HG02623 (cell line): ENCODE measurements at regions not wholly inside any gene's neighbourhood (a gene's known extent, or its start where the extent isn't known, plus 50 kb on each side); places are given as distances from the start of the nearest gene placed in this dataset.

Source experiments
- ATAC-seq: cut with Tn5 transposase; IDR thresholded peaks from one replicate; pipeline ENCODE4 v1.9.1; 2021; ENCODE audit warnings: moderate library complexity; ENCODE audit not compliant: unreplicated experiment

DNA sequence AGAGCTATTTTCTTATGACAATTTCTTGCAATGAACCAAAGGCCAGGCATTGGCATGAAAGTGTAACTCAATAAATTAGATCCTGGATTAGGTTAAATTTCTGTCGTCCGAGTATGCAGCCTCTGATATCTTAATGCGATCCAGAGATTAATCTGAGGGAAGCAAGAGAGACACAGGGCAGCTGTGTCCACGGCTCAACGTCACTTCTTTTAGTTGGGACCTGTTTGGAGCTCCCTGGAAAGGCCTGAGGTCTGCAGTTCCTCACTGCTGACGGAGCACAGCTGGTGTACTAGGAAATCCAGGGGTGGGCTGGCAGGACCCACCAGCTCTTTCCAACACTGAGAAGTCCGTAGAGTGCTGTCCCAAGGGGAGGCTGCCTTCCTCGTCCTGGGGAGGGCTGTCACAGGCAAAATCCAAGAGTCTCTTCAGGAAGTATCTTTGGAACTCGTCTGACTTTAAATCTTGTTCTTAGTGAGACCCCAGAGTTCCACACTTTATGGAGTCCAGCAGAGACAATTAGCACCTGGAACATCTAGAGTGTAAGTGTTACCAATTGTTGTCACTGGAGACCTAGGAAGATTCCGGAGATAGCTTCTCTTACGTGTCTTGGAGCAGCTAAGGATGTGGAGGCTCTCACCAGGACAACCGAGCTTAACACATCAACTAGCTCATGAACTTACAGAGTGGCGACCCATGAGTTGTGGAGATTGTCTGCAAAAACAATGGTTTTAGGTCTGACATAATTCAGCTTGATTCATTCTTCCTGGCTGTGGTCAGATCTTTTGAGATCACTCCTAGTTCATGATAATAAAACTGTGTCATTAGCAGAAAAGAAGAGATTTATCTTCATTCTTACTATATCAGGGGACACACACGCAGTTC lies 173.7 kb downstream of the ACKR3 start:
- ATAC-seq: no peak

GRCh38 chr2:236743921-236744280 lies 174.3 kb downstream of the ACKR3 start:
- ATAC-seq: no peak

GRCh38 chr2:236744281-236744705 lies 174.7 kb downstream of the ACKR3 start:
- ATAC-seq: no peak

DNA sequence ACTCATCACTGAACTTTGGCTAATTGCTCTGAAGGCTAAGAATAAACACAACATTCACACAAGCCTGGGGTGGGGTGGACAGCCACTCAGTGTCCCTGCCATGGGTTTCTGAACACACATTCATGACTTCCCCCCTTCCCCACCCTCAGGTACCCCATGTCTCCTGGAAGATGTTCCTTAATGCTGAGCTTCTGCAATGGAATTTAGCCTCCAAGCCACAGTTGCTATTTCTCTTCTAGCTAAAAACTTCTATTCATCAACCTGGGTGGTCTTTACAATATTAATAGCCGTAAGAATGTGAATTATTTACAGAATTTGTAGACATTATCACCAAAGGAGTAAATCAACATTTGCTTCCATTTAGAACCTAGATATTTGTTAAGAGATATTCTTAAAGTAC lies 175.1 kb downstream of the ACKR3 start:
- ATAC-seq: no peak

DNA sequence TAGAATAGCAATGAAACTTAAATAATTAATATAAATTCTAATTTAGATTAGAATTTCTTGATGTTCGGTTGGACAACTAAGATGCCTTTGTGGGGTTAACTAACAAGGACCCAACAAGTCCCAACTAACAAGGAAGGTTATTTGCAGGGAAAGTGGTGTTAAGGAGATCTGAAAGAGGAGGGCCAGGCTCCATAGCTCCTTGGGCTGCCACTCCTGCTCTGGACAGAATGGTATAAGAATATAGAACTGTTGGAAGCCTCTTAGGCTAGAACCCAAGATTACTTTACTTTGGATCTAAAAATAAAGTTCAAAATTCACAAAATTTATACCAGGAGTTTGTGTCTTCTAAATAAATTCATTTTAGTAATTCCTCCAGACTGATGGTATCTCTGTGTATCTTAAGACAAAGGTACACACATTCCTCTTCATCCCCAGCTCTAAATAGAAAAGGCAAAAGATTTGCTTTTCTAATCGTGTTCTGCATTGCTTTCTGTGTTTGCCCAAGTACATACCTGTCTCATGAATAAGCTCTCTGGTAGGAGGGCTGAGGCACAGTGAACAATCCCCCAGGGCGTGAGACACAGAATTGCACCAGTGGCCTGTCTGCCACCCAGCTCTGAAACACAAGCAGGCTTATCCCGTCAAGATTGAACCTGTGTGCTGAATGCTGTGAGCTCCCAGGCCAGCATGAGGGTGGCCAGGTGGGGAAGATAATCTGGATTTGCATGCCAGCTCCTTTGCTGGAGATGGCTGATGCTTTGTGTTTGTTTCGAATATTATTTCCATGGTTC lies 176.0 kb downstream of the ACKR3 start:
- ATAC-seq: no peak

- no peak for ATAC-seq
Observed at GRCh38 chr2:236746833-236747232, 177.2 kb downstream of the ACKR3 start.

DNA sequence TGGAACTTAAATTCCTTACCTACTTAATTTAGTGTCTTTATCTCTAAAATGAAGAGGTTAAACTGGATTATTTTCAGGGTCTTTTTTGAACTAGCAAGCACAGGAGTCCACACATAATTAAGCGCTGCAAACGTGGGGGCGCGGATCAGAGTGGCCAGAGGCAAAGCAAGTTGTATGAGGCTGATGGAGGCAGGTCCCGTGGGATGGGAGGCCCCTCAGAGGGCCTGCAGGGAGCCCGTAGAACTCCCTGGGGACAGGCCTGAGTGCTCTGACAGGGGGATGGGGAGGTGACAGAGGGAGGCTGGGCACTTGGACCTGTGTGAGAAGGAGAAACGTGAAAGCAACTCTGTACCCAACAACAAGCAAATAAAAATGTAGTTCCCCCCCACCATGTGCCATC lies 177.8 kb downstream of the ACKR3 start:
- no peak for ATAC-seq

GRCh38 chr2:236747925-236748324 lies 178.3 kb downstream of the ACKR3 start:
- no peak for ATAC-seq

GRCh38 chr2:236748385-236748784 lies 178.8 kb downstream of the ACKR3 start:
- no peak for ATAC-seq

DNA sequence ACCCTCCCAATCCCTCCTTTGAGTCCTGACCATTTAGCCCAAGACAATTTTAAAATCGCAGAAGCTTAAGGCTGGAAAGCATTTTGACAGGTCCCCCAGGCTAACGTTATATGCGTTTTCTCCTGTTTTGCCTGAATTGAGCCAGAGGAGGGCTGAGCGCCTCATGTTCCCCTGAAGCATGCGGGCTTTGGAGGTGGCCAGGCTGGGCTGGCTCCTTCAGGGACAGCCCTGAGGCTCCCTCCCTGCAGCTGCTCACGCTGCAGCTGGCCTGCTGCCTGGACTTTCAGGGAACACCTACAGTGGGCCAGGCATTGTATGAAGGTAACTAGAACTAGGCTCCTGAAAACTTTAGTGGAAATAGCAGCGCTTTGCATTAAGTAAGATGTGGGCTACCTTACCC lies 179.2 kb downstream of the ACKR3 start:
- no peak for ATAC-seq

- no peak for ATAC-seq
Observed at GRCh38 chr2:236749346-236749745, 179.7 kb downstream of the ACKR3 start.

- ATAC-seq: no peak
Observed at GRCh38 chr2:236752096-236752495, 182.5 kb downstream of the ACKR3 start.

- ATAC-seq: no peak
Observed at GRCh38 chr2:236753606-236754270, 184.1 kb downstream of the ACKR3 start.

DNA sequence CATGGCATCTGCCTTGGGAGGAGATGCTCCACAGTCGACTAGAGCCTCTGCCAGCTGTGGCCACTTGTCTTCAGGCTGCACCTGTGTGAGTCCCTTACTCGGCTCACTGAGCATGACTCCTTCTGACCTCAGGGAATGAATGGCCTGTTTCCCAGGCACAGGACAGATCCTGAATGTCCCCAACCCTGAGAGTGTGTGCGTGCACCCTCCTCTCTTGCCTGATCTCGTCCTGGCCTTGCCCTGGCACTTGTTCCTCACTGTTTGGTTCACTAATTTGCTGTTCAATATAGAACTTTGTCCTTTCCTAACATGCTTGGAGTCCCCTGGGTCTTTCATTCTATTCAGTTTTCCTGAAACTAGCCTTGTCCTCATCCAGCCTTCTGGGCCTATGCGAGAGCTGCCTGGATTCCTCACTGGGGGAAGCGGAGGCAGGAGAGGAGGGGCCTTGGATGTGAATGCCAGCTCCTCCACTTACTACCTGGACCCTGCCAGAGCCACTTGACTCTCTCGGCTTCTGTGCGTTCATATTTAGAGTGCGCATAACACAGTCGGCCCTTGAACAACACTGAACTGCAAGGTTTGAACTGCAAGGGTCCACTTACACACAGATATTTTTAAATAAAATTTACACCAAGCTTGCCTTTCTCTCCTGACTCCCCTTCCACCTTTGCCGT lies 184.8 kb downstream of the ACKR3 start:
- ATAC-seq: no peak

DNA sequence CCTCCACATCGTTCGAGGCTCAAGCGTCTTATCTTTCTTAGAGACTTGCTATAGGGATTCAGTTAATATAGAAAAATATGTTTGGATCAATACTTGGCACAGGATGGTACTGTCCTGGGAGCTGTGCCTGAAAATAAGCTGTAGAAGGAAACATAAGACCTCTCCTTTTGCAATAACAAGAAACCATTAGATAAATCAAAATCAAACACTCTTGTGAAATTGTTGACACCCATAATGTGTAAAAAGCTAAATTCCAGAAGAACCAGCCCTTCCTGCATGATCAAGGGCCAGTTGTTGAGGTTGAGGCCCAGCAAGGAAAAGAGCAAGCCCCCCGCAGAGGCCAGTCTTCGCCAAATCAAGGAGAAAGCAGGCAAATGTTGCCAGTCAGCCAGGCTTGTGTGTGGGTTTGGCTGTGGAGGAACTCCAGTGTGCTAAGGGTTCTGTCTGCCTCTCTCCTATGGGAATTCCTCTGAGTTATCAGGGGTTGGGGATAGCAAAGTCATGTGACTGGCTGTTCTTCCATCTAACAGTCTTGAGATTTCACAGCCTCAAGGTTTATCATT lies 185.7 kb downstream of the ACKR3 start:
- no peak for ATAC-seq

GRCh38 chr2:236758406-236758805 lies 188.8 kb downstream of the ACKR3 start:
- ATAC-seq: no peak

GRCh38 chr2:236760246-236760645 lies 190.6 kb downstream of the ACKR3 start:
- no peak for ATAC-seq

DNA sequence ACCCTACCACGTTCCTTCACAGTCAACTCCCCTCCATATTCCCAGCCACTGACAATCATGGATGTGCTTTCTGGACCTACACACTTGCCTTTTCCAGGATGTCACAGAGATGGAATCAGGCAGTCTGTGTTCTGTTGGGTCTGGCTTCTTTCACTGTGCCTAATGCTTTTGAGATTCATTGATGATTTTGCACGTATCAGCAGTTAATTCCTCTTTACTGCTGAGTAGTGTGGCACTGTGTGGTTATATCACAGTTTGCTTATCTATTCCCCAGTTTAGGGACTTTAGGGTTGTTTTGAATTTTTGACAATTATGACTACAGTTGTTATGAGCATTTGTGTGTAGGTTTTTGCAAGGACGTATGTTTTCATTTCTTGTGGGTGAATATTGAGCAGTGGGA lies 191.7 kb downstream of the ACKR3 start:
- no peak for ATAC-seq

DNA sequence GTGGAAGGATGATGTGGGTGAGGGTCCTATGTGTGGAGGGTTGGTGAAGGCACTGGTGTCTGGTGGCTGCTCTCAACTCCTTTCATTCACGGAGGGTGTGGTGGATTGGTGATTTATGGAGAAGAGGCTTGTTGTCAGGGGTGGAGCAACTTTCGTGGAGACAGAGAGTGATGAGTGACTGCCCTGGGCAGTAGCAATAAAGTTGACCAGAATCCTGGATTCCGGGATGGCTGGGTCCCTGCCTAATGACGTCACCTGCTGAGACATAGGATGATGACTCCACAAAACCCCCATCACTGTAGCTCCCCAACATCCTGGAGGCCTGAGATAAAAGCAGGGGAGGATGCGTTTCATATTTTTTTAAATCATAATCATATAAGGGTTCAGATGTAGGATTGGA lies 193.0 kb downstream of the ACKR3 start:
- ATAC-seq: no peak

DNA sequence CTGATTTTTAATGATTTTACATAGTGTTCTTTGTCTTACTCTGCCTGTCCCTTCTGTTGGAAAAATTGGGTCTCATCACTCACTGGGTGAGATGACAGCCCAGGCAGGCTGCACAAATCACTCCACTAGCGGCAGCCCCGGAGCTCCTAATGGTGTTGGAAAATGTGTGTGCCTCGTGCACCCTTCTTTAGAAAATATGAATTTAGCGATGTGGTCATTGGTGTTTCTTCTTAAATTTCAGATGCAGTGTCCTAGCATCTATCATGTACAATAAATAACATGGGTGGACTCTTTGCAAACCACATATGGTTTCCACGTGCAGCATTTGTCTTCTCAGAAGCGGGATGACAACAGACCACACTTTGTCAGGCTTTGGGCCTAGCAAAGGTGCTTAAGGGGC lies 194.2 kb downstream of the ACKR3 start:
- ATAC-seq: no peak

DNA sequence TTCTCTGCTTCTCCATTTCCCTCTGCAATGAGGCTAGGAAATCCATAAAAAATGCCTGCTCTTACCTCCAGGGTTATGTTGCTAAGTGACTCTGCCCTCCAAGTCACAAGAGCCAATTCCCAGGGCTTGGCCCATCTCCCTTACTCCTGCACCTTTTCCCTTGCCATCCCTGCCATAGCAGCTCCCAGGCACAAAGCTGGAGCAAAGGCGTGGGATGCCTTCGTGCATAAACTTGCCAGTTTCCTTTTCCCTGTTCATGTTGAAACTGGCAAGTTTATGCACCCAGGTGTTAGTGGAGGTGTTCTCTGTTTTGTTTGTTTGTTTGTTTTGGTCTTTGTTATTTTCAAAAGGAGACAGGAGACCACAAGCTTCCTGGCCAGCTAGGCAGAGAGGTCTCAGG lies 195.1 kb downstream of the ACKR3 start:
- ATAC-seq: no peak
